HepG2 (cell line): ENCODE measurements at regions not wholly inside any gene's neighbourhood (a gene's known extent, or its start where the extent isn't known, plus 50 kb on each side); places are given as distances from the start of the nearest gene placed in this dataset.

ENCODE experiments used
- EHMT2 ChIP-seq: fragments of 200-600 bp; sonication (generic); IDR thresholded peaks from 2 replicates; pipeline ENCODE4 v1.7.0; 2017; ENCODE audit warnings: antibody characterized with exemption, low read depth, low read length, borderline replicate concordance
- HDAC1 ChIP-seq: sonication (generic); formaldehyde crosslinking; IDR thresholded peaks from 2 replicates; pipeline ENCODE4 v1.5.1; 2020; ENCODE audit warnings: mild to moderate bottlenecking, missing genetic modification reagents
- HNRNPL ChIP-seq: fragments of 200-400 bp; formaldehyde crosslinking; IDR thresholded peaks from 2 replicates; pipeline ENCODE4 v1.6.1; 2017; ENCODE audit warnings: mild to moderate bottlenecking, low read depth, low read length
- MAZ ChIP-seq, 2 experiments: sonication (generic) in 1 of 2; formaldehyde crosslinking in 1 of 2; IDR thresholded peaks; 2 replicates each; pipeline versions ENCODE4 v1.5.0 to v1.6.1; 2012 to 2020; ENCODE audit warnings: low read depth in 2 of 2, mild to moderate bottlenecking in 2 of 2, borderline replicate concordance in 1 of 2, improper control_type of control experiment in 1 of 2, low read length in 1 of 2, missing genetic modification reagents in 1 of 2, moderate library complexity in 1 of 2
- MYNN ChIP-seq: sonication (generic); formaldehyde crosslinking; IDR thresholded peaks from 2 replicates; pipeline ENCODE4 v1.4.0; 2020; ENCODE audit warnings: mild to moderate bottlenecking, low read depth, missing genetic modification reagents
- RARA ChIP-seq: IDR thresholded peaks from 2 replicates; pipeline ENCODE4 v1.6.1; 2016; ENCODE audit warnings: missing genetic modification reagents, missing compliant biosample characterization
- RXRB ChIP-seq: IDR thresholded peaks from 2 replicates; pipeline ENCODE4 v1.6.1; 2016; ENCODE audit warnings: borderline replicate concordance, missing genetic modification reagents, missing compliant biosample characterization
- SAP130 ChIP-seq: IDR thresholded peaks from 2 replicates; pipeline ENCODE4 v1.6.1; 2016; ENCODE audit warnings: low read depth
- TAF1 ChIP-seq: sonication (generic); formaldehyde crosslinking; IDR thresholded peaks from 2 replicates; pipeline ENCODE4 v1.4.0; 2020; ENCODE audit warnings: missing genetic modification reagents
- ZBTB38 ChIP-seq: sonication (generic); formaldehyde crosslinking; IDR thresholded peaks from 2 replicates; pipeline ENCODE4 v1.5.1; 2020; ENCODE audit warnings: mild to moderate bottlenecking, missing genetic modification reagents
- ZNF501 ChIP-seq: sonication (generic); formaldehyde crosslinking; IDR thresholded peaks from 2 replicates; pipeline ENCODE4 v1.5.1; 2020; ENCODE audit warnings: mild to moderate bottlenecking, moderate library complexity, missing genetic modification reagents
- ZNF543 ChIP-seq: sonication (generic); formaldehyde crosslinking; IDR thresholded peaks from 2 replicates; pipeline ENCODE4 v1.4.0; 2020; ENCODE audit warnings: mild to moderate bottlenecking, missing genetic modification reagents
- TF ChIP-seq, protein P1 (sequence below): sonication (generic); formaldehyde crosslinking; IDR thresholded peaks from 2 replicates; pipeline ENCODE4 v1.9.0; 2021; ENCODE audit warnings: mild to moderate bottlenecking, missing genetic modification reagents
- TF ChIP-seq, protein P2 (sequence below): sonication (generic); formaldehyde crosslinking; IDR thresholded peaks from 2 replicates; pipeline ENCODE4 v1.4.0; 2020; ENCODE audit warnings: missing genetic modification reagents, borderline replicate concordance
- TF ChIP-seq, protein P3 (sequence below): sonication (generic); formaldehyde crosslinking; IDR thresholded peaks from 2 replicates; pipeline ENCODE4 v1.4.0; 2020; ENCODE audit warnings: missing genetic modification reagents
- TF ChIP-seq, protein P4 (sequence below): IDR thresholded peaks from 2 replicates; pipeline ENCODE4 v1.6.1; 2012; ENCODE audit warnings: inconsistent platforms
- TF ChIP-seq, protein P5 (sequence below): fragments of 450-650 bp; IDR thresholded peaks from 2 replicates; pipeline ENCODE4 v1.6.1; 2017

DNA sequence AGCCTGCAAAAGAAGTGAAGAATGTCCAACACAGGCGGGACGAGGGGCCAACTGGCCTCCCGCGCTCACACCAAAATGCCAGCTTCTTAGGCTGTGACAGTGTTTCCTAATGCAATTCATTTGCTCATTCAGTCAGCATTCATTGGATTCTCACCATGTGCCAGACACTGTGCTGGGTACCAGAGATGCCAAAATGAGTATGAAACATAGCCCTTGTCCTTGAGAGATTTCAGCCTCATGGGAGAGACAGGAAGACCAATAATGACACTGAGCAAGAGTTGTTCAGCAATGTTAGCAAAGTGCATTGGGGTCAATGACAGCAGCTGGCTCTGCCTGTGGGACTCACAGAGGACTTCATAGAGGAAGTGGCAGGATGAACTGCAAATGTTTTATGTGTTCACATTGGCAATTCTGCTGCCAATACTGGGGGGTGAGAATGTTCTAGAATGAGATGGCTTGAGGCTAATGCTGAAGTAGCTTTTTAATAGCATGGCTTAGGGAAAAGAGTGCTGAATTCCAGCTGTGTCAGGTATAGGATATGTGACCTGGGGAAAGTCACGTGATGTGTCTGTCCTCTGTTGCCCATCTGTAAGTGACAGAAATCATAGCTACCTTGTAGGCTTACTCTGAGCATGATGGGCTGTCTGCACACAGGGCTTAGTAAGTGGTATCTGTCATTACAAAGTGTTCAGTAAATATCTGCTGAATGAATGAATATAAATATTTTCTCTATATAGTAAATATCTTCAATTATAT is 58.3 kb upstream of the KIF26B start (continued):
- TF ChIP-seq, protein P1, sequence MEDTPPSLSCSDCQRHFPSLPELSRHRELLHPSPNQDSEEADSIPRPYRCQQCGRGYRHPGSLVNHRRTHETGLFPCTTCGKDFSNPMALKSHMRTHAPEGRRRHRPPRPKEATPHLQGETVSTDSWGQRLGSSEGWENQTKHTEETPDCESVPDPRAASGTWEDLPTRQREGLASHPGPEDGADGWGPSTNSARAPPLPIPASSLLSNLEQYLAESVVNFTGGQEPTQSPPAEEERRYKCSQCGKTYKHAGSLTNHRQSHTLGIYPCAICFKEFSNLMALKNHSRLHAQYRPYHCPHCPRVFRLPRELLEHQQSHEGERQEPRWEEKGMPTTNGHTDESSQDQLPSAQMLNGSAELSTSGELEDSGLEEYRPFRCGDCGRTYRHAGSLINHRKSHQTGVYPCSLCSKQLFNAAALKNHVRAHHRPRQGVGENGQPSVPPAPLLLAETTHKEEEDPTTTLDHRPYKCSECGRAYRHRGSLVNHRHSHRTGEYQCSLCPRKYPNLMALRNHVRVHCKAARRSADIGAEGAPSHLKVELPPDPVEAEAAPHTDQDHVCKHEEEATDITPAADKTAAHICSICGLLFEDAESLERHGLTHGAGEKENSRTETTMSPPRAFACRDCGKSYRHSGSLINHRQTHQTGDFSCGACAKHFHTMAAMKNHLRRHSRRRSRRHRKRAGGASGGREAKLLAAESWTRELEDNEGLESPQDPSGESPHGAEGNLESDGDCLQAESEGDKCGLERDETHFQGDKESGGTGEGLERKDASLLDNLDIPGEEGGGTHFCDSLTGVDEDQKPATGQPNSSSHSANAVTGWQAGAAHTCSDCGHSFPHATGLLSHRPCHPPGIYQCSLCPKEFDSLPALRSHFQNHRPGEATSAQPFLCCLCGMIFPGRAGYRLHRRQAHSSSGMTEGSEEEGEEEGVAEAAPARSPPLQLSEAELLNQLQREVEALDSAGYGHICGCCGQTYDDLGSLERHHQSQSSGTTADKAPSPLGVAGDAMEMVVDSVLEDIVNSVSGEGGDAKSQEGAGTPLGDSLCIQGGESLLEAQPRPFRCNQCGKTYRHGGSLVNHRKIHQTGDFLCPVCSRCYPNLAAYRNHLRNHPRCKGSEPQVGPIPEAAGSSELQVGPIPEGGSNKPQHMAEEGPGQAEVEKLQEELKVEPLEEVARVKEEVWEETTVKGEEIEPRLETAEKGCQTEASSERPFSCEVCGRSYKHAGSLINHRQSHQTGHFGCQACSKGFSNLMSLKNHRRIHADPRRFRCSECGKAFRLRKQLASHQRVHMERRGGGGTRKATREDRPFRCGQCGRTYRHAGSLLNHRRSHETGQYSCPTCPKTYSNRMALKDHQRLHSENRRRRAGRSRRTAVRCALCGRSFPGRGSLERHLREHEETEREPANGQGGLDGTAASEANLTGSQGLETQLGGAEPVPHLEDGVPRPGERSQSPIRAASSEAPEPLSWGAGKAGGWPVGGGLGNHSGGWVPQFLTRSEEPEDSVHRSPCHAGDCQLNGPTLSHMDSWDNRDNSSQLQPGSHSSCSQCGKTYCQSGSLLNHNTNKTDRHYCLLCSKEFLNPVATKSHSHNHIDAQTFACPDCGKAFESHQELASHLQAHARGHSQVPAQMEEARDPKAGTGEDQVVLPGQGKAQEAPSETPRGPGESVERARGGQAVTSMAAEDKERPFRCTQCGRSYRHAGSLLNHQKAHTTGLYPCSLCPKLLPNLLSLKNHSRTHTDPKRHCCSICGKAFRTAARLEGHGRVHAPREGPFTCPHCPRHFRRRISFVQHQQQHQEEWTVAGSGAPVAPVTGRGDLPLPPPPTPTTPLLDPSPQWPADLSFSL, result no peak
- TF ChIP-seq, protein P2, sequence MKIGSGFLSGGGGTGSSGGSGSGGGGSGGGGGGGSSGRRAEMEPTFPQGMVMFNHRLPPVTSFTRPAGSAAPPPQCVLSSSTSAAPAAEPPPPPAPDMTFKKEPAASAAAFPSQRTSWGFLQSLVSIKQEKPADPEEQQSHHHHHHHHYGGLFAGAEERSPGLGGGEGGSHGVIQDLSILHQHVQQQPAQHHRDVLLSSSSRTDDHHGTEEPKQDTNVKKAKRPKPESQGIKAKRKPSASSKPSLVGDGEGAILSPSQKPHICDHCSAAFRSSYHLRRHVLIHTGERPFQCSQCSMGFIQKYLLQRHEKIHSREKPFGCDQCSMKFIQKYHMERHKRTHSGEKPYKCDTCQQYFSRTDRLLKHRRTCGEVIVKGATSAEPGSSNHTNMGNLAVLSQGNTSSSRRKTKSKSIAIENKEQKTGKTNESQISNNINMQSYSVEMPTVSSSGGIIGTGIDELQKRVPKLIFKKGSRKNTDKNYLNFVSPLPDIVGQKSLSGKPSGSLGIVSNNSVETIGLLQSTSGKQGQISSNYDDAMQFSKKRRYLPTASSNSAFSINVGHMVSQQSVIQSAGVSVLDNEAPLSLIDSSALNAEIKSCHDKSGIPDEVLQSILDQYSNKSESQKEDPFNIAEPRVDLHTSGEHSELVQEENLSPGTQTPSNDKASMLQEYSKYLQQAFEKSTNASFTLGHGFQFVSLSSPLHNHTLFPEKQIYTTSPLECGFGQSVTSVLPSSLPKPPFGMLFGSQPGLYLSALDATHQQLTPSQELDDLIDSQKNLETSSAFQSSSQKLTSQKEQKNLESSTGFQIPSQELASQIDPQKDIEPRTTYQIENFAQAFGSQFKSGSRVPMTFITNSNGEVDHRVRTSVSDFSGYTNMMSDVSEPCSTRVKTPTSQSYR, result no peak
- TF ChIP-seq MAZ (IDR thresholded peaks at IDR 0.05; ENCODE audit: borderline replicate concordance, low read depth, low read length), result no peak
- no peak for TF ChIP-seq MAZ (CRISPR knock-in tag; IDR thresholded peaks at IDR 0.05; ENCODE audit: low read depth)
- peak; percentile 55; the same call in 1 of the 2 replicates for TF ChIP-seq RXRB (CRISPR knock-in tag)
- peak; percentile 44; the same call in 1 of the 2 replicates for TF ChIP-seq RARA (CRISPR knock-in tag)
- TF ChIP-seq EHMT2, result no peak
- no peak for TF ChIP-seq MYNN
- TF ChIP-seq, protein P3, sequence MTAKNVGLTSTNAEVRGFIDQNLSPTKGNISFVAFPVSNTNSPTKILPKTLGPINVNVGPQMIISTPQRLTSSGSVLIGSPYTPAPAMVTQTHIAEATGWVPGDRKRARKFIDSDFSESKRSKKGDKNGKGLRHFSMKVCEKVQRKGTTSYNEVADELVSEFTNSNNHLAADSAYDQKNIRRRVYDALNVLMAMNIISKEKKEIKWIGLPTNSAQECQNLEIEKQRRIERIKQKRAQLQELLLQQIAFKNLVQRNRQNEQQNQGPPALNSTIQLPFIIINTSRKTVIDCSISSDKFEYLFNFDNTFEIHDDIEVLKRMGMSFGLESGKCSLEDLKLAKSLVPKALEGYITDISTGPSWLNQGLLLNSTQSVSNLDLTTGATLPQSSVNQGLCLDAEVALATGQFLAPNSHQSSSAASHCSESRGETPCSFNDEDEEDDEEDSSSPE (CRISPR knock-in tag), result no peak
- 0 out of 2 replicates have a peak, but pooled peaks have one; percentile 21 for TF ChIP-seq HDAC1 (CRISPR knock-in tag)
- no peak for TF ChIP-seq TAF1 (CRISPR knock-in tag)
- no peak for TF ChIP-seq HNRNPL
- TF ChIP-seq, protein P4, sequence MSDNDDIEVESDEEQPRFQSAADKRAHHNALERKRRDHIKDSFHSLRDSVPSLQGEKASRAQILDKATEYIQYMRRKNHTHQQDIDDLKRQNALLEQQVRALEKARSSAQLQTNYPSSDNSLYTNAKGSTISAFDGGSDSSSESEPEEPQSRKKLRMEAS, result 0 out of 2 replicates have a peak, but pooled peaks have one; percentile 15
- TF ChIP-seq, protein P5, sequence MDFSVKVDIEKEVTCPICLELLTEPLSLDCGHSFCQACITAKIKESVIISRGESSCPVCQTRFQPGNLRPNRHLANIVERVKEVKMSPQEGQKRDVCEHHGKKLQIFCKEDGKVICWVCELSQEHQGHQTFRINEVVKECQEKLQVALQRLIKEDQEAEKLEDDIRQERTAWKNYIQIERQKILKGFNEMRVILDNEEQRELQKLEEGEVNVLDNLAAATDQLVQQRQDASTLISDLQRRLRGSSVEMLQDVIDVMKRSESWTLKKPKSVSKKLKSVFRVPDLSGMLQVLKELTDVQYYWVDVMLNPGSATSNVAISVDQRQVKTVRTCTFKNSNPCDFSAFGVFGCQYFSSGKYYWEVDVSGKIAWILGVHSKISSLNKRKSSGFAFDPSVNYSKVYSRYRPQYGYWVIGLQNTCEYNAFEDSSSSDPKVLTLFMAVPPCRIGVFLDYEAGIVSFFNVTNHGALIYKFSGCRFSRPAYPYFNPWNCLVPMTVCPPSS, result no peak
- peak; percentile 11; the same call in 1 of the 2 replicates for TF ChIP-seq SAP130 (CRISPR knock-in tag)
- TF ChIP-seq ZBTB38 (CRISPR knock-in tag), result no peak
- no peak for TF ChIP-seq ZNF501 (CRISPR knock-in tag)
- no peak for TF ChIP-seq ZNF543 (CRISPR knock-in tag)
